T-helper 1 cell (primary cell): ENCODE measurements at regions not wholly inside any gene's neighbourhood (a gene's known extent, or its start where the extent isn't known, plus 50 kb on each side); places are given as distances from the start of the nearest gene placed in this dataset.

ENCODE experiments used
- DNase-seq, 5 donors: peaks; one replicate each; pipeline ENCODE4 v3.0.0-alpha.2; 2012 to 2020

DNA sequence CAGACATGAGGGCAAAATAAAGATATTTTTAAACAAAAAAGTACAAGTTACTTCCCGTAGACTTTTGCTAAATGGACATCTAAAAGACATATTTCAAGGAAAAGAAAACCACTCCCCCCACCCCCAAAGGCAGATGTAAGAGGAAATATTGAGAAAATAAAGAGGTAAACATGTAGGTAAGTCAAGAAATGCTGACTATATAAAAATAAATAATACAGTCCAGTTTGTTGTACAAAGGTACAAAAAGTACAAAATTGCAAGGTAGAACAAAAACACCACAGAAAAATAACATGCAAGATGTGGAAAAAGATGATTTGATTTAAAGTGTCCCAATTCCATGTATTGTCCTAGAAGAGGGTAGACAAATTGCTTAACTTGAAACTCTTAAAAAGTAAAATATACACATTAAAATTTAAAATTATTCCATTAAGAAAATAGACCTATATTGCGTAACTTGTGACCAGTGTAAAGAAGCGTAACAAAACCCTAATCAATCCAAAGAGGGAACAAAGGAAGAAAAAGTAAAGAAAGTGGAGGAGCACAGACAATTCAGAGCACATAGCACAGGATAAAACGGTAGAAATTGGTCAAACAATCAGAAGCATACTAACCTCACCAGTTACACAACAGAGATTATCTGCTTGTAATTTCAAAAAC is 58.4 kb upstream of the FAM216B start:
- DNase-seq, result no peak

DNA sequence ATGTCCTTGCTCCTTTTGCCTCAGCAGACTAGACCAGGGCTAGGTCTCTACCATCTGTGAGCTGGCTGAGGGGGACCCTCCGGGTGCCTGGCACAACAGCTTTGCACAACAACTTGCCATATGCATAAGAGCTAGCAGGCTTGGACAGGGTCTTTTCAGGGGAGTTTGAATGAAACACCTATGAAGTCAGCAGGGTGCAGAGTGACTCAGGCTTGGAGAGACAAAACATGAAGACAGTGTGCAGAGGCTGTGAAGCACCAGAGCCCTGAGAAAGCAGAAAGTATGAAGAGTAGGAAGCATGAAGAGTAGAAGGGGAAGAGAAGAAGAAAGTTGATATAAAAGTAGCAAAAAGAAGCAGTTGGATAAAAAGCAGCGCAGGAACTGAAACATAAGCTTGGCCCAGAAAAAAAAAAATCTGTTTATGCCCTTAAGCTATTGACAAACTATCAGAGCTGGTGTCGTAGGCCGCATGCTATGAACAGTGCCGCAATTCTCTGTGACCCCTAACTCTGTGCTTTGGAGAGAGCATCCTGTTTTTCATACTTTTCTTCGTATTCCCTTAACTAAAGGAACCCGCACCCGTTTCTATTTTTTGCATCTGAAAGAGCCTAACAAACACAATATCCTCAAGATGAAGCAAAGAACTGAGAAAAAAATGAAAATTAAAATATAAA is 52.7 kb upstream of the FAM216B start:
- DNase-seq, result no peak

DNA sequence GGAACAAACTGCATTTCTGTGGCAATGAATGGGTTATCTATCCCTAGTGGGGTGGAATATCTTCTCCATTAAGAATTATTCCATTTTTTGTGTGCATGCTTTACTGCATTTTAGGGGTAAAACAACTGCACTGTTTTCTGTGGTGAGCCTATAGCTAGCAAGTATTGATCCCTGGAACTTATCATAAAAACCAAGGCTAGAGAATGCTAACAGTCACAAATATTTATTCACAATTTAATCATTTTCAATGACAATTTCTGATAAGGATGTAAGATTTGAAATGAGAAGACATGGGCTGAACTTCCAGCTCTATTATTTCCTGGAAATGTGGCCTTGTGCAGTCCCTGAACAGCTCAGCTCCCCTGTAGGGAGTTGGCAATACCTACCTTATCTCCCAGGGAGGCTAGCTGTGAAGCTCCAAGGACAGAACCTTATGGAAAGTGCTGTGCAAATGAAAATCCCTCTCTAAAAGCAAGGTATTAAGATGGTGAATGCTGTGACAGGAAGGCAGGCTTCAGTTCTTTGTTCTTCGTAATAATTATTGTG is 51.5 kb upstream of the FAM216B start:
- DNase-seq, result no peak
